ENCODE measurements at regions not wholly inside any gene's neighbourhood (a gene's known extent, or its start where the extent isn't known, plus 50 kb on each side); places are given as distances from the start of the nearest gene placed in this dataset.

DNA sequence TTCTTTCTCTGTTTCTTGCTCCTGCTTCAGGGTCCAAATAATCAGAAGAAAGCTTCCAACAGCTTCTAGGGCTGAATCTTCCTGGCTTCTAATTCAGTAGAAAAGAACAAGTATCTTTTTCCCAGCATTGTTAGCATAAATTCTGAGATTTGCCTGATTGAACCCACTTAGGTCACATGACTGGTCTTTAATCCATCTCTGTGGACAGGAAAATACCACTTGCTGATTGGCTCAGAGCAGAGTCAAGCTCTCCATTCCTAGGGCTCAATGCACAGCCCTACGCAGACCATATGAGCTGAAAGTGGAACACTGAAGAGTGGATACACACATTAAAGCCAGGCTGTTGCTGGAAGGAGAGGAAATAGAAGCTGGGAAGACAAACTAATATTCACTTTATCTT is 99.6 kb upstream of the RPL34 start:
- DNase-seq, result no peak

GRCh38 chr4:108519911-108520601 is 100.3 kb upstream of the RPL34 start:
- no peak for DNase-seq

DNA sequence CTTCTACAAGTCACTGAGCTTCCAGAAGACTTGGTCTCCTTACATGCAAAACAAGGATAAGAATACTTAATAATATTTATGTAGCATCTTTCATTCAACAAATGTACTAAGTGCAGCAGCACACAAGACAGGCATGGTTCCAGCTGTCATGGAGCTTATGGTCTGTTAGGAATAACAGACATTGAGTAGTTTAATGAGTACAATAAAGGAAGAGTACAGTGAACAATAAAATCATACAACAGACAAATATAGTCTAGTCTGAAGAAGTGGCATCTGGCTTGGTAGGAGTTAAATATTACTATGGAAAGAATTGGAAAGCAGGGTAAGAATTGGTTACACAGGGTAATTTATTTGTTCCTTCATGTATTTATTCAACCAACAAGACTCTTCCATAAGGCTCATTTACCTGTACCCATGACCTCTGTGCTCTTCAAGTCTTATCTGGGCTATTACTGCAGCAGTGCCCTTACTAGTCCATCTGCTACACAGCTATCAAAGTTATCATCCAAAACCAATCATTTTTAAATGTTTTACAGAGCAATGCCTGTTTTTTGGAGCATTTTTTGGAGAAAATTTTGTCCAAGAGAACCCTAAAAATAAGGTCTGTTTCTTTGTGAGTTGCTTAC is 101.1 kb upstream of the RPL34 start:
- no peak for DNase-seq

- peak; percentile 48 to 53 for DNase-seq
Observed at GRCh38 chr4:108512615-108513505, 107.5 kb upstream of the RPL34 start.

- DNase-seq, result no peak
Observed at GRCh38 chr4:108511618-108512017, 108.8 kb upstream of the RPL34 start.

DNA sequence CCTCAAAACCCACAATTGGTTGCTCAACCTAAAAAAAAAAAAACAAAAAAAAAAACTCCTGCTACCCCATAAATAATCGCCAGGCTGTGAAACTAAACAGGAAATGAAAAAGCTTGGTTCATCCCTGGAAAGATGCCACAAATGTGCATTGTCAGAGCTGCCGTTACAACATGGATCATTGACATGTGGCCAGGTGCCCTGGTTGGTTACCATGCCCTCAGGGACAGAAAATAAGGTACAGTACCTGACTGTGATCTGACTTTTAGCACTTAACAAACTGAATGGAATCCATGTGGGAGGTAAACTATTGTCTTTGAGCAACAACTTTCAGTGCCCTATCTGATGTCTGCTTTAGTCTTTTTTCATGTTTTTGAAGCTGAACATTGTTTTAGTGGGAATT is 118.0 kb upstream of the RPL34 start:
- no peak for DNase-seq

GRCh38 chr4:108498925-108499324 is 121.5 kb upstream of the RPL34 start:
- DNase-seq, result no peak

GRCh38 chr4:108493596-108493931 is 126.8 kb upstream of the RPL34 start:
- no peak for DNase-seq

DNA sequence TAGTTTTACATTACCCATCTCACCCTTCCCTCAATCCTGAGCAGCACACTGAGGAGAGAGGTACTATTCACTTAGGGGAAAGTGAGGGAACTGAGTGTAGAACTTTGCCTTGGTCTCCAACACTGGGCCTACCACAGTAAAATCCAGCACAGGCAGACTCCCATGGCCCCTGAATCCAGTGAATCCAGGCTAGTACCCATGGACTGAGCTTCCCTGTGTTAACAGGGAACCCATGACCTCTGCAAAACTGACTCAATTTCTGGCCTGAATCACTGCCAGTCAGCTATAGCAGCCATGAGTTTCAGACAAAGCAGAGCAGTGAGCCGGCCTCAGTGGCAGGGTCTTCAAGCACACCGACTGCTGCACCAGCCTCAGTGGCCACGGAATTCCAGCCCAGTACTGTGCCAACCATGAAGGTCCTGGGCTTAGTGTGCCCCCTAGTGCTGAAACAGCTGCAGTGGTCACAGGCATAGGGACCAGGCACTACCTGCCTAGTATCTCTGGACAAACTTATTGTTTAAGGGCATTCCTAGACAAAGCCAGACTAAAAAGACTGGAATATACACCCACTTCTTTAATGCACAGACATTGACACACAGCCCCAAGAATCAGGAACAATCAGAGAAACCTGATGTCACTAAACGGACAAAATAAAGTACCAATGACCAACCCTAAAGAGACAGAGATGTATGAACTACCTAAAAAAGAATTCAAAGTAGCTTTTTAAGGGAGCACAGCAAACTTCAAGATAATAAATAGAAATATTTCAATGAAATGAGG is 127.4 kb upstream of the RPL34 start:
- DNase-seq, result no peak

GRCh38 chr4:108488865-108489264 is 131.5 kb upstream of the RPL34 start:
- DNase-seq, result no peak

DNA sequence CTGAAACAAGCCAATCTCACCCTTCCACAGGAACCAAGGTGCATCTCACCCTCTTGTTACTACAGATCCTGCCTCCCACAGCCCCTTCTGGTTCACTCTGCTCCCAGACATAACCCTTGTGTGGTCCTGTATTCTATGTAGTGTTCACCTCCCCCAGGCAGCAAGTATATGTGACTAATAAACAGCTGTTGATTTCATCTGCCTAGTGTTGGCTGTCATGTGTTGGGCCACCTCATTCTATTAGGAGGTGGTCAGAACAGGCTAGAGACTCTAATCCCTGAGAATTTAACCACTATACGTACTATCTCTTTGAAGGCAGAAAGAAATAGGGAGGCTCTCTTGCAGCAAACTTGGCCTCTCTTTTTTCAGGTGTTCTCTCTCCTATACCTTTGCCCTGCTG is 134.3 kb upstream of the RPL34 start:
- DNase-seq, result no peak

GRCh38 chr4:108484187-108484586 is 136.2 kb upstream of the RPL34 start:
- no peak for DNase-seq

DNA sequence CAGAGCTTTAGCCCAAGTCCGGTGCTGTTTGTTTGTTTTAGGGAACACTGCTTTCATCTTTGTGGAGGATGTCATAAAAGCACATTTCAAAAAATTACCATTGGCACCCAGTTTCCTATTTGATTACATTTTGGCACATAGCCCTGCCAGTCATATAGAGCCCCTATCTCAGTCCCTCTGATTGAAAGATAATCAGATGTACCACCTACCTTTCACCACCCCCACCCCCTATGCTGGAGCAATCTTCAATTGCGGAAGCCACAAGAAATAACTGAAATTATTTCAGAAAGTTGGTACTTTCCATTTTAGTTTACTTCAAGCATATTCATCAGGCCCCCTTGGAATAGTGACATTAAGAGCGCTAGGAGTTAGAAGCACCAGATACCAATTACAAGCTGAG is 136.7 kb upstream of the RPL34 start:
- no peak for DNase-seq

GRCh38 chr4:108483079-108483478 is 137.3 kb upstream of the RPL34 start:
- DNase-seq, result no peak

DNA sequence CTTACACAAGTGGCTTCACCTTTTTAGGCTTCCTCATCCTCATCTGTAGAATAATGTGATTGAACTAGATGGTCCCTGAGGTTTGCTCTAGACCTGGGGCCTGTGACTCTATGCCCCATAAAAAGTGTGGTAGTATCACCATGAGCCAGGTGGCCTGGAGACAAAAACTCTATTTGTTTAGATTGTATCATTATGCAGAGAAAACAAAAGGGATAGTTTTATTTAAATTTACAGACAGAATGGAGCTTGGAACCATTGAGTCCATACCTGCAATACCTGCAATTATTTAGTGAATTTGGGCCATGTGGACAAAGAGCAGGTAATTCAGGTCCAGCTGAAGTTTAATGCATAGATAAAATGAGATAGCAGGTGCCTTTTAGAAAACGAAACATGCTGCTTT is 139.5 kb upstream of the RPL34 start:
- no peak for DNase-seq

- no peak for DNase-seq
Observed at GRCh38 chr4:108477527-108478108, 142.8 kb upstream of the RPL34 start.

GRCh38 chr4:108473163-108473720 is 147.1 kb upstream of the RPL34 start:
- DNase-seq, result no peak

DNA sequence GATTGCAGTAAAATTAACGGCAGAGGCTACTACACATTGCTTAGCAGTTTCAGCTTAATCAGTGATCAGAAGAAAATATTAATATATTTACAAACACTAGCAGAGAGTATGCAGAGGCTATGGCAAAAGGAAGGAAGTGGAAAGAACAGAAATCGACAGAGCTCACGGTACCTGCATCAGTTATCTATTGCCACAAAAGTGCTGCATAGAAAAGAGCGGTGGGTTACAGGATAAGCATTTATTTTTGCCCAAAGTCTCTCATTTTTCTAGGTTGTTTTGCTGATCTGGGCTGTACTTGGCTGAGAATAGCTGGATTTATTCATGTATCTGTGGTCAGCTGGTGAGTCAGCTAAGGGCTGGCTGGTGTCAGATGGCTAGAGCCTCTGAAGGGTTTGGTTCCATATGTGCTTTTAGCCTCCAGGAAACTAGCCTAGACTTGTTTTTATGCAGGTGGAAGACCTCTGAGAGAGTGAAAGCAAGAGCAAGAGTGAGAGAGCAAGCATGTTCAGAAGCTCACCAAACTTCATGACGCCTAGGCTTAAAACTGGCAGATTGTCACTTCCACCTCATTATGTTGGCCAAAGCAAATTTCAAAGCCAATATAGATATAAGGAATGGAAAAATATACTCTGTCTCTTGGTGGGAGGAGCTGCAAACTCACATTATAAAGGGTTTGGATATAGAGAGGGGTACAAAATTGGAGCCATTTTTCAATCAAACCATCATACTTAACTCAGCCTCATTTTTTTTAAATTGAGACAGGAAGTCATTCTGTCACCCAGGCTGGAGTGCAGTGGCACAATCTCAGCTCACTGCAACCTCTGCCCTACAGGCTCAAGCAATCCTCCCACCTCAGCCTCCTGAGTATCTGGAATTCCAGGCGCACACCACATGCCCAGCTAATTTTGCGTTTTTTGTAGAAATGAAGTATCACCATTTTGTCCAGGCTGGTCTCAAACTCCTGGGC is 153.2 kb upstream of the RPL34 start:
- no peak for DNase-seq

GRCh38 chr4:108465886-108466500 is 154.4 kb upstream of the RPL34 start:
- DNase-seq, result no peak

GRCh38 chr4:108458681-108459080 is 161.7 kb upstream of the RPL34 start:
- DNase-seq, result no peak

- no peak for DNase-seq
Observed at GRCh38 chr4:108454227-108454626, 166.1 kb upstream of the RPL34 start.

Measured in NCI-H2081 (cell line).